HG03066 (cell line): ENCODE measurements at regions not wholly inside any gene's neighbourhood (a gene's known extent, or its start where the extent isn't known, plus 50 kb on each side); places are given as distances from the start of the nearest gene placed in this dataset.

ENCODE experiments used
- ATAC-seq: cut with Tn5 transposase; IDR thresholded peaks from one replicate; pipeline ENCODE4 v1.9.1; 2021; ENCODE audit warnings: low read depth; ENCODE audit not compliant: unreplicated experiment

DNA sequence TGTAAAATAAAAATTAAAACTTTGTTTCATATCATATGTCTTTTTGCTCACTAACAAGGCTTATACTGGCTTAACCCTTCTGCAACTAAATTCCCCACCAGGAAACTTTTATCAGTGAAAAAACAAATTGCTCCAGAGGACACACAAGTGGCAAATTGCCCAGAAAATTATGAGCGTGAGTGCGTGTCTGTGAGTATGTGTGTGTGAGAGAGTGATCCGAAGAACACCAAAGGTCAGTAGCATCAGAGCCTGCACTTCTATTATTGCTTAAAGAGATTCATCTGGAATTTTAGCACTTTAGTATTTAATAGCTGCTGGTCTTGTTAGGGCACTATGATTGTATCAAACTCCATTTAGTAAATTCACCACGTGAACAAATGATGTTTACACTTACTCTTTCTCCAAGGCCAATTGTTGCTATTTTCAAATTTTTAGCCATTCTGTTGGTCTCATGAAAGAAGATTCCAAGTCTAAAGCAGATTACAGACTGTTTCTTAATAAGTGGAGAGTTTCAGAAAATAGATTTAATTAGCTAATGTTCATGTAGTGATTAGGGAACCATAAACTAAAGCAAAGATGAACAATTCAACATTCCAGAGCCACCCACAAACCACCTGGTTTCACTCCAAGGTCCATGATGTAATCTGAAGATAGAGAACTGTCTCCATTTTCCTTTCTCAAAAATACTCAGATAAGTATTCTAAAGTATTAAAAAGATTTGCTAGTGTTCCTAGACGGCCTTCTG, 91.1 kb upstream of the IL12A start:
- ATAC-seq: no peak

DNA sequence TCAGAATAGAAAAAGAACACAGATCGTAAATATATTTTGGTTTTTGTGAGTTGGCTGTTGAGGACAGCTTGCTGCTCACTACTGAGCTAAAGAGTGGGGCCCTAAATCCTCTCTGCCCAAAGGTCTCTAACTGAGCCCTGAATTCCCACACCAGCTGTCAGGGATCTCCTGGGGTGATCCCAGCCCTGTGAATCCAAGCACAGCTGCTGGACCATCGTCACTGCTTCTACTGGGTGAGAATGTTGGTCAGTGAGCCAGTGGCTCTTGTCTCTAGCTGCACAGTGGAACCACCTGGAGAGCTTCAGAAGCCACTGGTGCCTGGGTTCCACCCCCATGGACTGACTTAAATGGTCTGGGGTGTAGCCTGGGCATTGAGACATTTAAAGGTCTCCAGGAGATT, 90.5 kb upstream of the IL12A start:
- ATAC-seq: no peak

- no peak for ATAC-seq
Observed at GRCh38 chr3:159899166-159899565, 89.5 kb upstream of the IL12A start.

DNA sequence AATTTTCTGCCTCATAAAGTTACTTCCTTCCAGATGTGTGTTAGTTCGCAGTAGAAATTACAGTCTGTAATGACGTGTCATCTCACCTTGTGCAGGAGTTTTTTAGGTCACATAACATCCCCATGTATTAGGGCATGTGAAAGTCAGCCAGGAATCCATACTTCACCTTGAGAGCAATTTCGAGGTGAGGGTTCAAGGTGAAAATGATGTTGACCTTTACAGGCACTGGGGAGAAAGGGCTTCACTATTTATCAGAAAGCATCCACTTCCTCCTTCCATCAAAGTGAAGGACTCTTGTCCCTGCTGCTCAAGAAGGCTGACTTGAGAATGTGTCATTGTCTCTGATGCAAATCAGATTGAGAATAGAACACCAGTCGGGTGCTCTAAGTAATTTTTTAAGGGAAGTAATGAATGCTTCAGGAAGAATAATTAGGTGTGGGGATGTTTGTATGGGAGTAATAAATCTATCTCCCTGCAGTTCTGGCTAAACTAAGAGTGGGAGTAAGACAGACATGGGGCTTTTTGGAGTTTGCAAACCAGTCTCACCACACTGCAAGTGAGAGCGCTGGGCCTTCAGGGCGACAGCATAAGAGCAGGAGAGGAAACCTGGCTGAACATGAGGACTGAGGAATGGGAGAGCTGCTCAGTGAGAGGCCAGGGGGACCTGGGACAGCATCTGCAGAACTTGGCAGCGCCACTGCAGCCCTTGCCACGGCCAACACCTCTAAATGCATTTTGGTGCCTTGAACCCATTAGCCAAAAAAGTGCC, 85.9 kb upstream of the IL12A start:
- peak; percentile 54 for ATAC-seq

DNA sequence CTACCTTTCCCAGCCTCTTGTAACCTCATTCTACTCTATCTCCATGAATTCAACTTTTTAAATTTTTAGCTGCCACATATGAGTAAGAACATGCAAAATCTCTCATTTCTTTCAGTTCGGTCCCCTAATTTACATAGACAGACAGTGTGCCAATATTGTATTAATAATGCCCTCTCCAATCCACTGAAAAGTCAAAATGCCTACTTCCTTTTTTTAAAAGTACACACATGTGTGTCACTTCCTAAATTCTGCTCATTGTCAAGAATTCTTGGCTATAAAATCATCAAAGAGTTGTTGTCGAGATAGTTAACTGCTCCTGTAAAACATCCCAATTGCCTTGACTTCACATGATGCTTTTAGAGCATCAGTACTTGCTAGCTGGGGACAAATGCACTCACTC, 84.2 kb upstream of the IL12A start:
- ATAC-seq: no peak

DNA sequence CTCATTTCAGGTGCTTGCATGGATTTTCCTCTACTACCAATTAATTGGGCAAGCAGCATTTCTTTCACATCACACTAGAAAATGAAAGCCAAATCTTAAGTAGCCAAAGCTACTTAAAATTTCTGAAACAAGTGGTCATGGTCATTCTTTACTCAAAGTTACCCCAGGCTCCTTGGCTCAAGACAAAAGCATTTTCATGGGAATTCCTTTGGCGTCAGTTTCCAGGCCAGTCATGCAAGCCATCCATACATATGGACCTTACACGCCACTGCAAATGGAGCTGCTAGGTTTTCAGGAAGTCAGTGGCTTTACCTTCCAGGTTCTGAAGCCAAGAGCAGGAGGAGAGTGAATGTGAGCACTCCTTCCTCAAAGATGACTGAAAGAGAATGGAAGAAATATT, 83.7 kb upstream of the IL12A start:
- ATAC-seq: no peak

- ATAC-seq: no peak
Observed at GRCh38 chr3:159907828-159908227, 80.8 kb upstream of the IL12A start.

DNA sequence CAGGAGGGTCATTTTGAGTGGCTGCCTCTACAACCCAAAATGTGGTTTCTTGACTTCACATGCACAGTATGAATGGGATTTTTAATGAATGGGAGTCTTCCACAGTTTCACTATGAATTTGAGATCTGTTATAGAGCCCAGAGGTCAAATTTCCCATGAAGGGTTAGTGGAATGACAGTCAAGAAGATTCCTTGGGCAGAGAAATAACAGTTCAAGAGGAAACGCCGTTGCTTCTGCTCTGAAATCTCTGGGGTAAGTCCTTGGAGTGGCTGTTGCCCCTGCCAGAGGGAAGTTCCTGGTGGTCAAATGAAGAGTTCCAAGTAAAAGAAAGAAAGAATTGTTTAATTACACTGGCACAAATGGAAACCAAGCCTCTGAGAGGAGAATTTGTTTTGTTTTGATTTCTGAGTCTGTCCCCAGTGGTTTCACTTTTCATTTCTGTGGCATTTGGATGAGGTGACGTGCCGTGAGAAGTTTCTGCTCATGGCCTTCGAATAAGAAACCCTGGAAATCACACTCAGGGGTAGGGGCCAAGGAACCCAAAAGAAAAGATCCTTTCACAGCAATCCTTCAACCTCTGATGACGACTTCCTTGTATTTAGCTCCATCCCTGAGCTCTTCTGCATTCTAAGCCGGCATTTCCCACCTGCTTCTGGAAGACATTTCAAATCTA, 77.5 kb upstream of the IL12A start:
- peak; percentile 81 for ATAC-seq

- peak; percentile 19 for ATAC-seq
Observed at GRCh38 chr3:159911664-159912037, 77.0 kb upstream of the IL12A start.

- ATAC-seq: no peak
Observed at GRCh38 chr3:159913712-159914414, 74.8 kb upstream of the IL12A start.

GRCh38 chr3:159914426-159914825, 74.2 kb upstream of the IL12A start:
- ATAC-seq: no peak

DNA sequence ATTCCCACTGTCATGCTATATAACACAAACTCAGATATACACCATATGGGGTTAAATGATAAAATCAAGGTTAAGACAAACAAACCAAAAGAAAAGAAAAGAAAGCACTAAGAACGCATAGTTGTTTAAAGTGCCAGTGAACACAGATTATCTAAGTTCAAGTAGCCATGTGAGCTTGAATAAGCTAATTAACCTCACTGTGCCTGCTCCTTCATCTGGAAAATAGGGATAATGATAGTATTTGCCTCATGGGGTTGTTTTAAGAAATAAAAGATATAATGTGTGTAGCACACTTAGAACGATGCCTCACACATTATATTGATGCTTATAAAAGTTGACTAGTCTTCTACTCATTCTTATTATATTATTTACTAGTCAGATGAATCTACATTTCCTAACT, 72.6 kb upstream of the IL12A start:
- no peak for ATAC-seq

GRCh38 chr3:159917141-159917540, 71.5 kb upstream of the IL12A start:
- no peak for ATAC-seq

DNA sequence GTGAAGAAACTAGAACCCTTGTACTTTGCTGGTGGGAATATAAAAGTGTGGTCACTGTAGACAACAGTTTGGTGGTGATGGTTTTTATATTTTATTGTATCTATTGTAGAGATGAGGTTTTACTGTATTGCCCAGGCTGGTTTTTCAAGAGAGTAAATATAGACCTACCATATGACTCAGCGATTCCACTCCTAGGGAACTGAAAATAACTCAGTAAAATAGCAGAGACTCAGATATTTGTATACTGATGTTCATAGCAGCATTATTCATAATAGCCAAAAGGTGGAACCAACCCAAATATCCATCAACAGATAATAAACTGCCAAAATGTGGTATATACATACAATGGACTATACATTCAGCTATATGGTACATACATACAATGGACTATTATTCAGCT, 68.8 kb upstream of the IL12A start:
- peak; percentile 67 for ATAC-seq

DNA sequence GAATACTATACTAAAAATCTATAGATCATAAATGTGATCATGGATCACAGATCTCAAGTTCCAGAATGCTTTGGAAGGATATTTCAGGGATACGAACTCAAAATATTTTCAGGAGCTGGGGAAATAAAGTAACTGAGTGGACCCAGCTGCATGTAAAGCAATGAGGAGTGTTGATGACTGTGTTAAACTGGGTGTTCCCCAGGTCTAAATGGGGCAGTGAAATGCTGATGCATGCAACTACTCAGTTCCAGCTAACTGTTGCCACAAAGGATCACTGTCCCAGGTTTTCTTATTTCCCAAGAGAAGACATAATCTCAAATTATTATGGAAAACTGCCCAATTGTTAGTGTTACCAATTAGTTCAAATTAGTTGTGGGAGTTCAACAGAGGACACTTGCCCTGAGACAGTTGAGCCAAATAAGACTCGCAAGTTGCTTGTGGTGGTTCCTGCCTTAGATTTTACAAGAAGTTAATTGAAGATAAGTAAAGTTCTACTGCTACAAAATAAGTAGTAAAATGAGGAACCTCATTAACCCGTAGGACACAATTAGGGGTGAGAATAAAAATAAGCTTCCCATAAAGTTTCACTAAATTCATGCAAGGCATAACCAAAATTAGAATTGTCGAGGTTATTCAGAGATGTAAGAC, 66.3 kb upstream of the IL12A start:
- no peak for ATAC-seq

GRCh38 chr3:159922861-159923312, 65.7 kb upstream of the IL12A start:
- ATAC-seq: peak; percentile 91

GRCh38 chr3:159923336-159923735, 65.3 kb upstream of the IL12A start:
- no peak for ATAC-seq

DNA sequence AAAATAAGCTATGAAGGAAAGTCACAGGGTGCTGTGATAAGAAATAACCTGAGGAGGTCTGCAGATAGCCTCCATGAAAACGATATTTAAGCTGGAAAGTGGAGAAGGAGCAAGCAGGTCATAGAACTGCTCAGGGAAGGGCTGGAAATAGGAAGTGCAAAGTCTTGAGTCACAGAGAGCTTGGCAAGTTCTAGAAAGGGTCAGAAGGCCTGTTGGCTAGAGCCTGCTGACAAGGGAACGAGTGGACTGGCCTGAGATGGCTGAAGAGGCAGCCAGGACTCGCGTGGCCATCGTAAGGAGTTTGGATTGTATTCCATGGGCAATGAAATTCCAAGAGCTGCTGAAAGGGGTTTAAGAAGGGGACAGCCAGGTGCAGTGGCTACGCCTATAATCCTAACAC, 64.7 kb upstream of the IL12A start:
- ATAC-seq: no peak

DNA sequence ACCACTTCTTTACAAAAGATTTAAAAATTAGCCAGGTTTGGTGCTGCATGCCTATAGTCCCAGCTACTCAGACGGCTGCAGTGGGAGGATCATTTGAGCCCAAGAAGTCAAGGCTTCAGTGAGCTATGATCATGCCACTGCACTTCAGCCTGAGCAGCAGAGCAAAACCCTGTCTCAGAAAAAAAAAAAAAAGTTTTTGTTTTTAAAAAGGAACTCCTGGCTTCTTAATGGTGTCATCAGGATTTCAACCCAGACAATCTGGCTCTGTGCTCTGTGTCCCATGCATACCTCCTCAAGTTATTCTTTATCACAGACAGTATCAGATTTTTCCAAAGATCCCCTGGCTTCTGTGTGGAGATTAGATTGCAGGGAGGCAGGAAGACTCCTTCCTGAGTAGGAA, 64.2 kb upstream of the IL12A start:
- ATAC-seq: no peak

DNA sequence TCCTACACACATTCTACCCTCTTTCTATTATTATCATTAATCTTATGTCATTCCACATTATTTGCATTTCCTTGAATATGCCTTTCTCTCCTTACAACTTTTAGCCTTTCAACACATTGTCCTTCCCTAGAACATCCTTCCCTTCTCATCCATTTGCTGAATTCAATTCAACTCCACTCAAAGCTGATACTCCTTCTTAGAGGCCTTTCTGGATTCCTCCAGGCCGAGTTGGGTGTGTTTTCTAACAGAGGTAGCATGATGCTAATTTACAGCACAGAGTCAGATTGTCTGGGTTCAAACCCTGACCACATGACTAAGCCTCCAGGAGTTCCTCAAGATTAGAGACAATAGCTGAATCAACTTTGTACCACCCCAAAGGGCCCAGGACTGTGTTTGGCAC, 63.4 kb upstream of the IL12A start:
- no peak for ATAC-seq
